Esophagus squamous epithelium (tissue), 5 donors: ENCODE measurements at regions not wholly inside any gene's neighbourhood (a gene's known extent, or its start where the extent isn't known, plus 50 kb on each side); places are given as distances from the start of the nearest gene placed in this dataset.

Source experiments
- DNase-seq: peaks from one replicate; lab custom pipeline; 2025; lab: John Stamatoyannopoulos, UW
- H3K27ac ChIP-seq, 4 donors: fragments of 200-600 bp; sonication (generic); one replicate each; pipeline ENCODE4 v1.5.1; 2016 to 2019; ENCODE audit warnings: mild to moderate bottlenecking in 1 of 4
- H3K27me3 ChIP-seq, 4 donors: fragments of 200-600 bp; sonication (generic); 1 replicate in 3 of 4; 2 replicates in 1 of 4; pipeline versions ENCODE4 v1.5.1 to v1.6.0; 2017 to 2021; ENCODE audit warnings: antibody characterized with exemption in 1 of 4
- H3K36me3 ChIP-seq, 3 donors: fragments of 200-600 bp; sonication (generic); one replicate each; pipeline ENCODE4 v1.5.1; 2016 to 2019
- H3K4me1 ChIP-seq, 3 donors: fragments of 200-600 bp; sonication (generic); one replicate each; pipeline ENCODE4 v1.5.1; 2017 to 2019
- H3K4me3 ChIP-seq, 4 donors: fragments of 200-600 bp; sonication (generic); 1 replicate in 3 of 4; 2 replicates in 1 of 4; pipeline ENCODE4 v1.5.1; 2016 to 2019; ENCODE audit warnings: mild to moderate bottlenecking in 2 of 4, moderate library complexity in 1 of 4
- H3K9me3 ChIP-seq, 3 donors: fragments of 200-600 bp; sonication (generic); one replicate each; pipeline ENCODE4 v1.5.1; 2016 to 2019
- CTCF ChIP-seq, 6 experiments: fragments of 450-650 bp in 4 of 6; fragments of 200-600 bp in 2 of 6; sonication (generic) in 2 of 6; IDR thresholded peaks; one replicate each; pipeline ENCODE4 v1.5.1; 2016 to 2019; ENCODE audit warnings: antibody characterized with exemption in 6 of 6, mild to moderate bottlenecking in 4 of 6, moderate library complexity in 4 of 6
- POLR2A ChIP-seq, 4 donors: fragments of 450-650 bp; IDR thresholded peaks; one replicate each; pipeline ENCODE4 v1.6.1; 2017; ENCODE audit warnings: antibody characterized with exemption in 4 of 4, mild to moderate bottlenecking in 4 of 4, moderate library complexity in 3 of 4
- WGBS, 2 donors: methylation state at CpG; one replicate each; pipeline ENCODE4 v1.1.5; 2018; 5-methylcytosine and 5-hydroxymethylcytosine counted together
- intact Hi-C: fragments of 100-400 bp; cut with DNase I; formaldehyde crosslinking; loops from one replicate; pipeline ENCODE4 v1.15.0; 2022
- donor health status: DM: yes; HTN: yes; CAD: no.

GRCh38 chr6:9610620-9611415 lies 804.1 kb downstream of the TFAP2A start:
- DNase-seq: no peak
- H3K27ac ChIP-seq: no peak overlapping the region
- WGBS, 2 donors: 52 to 76% methylated on average over 8 of the region's 8 CpGs
- intact Hi-C loops: no loop called here
- no peak overlapping the region for H3K4me3 ChIP-seq
- no peaks in the 10 kb centered on the region for H3K27me3 ChIP-seq
- H3K4me1 ChIP-seq: peaks cover 0 to 15% (median 0%) of the 10 kb centered on the region in 3 donors
- no peak for TF ChIP-seq POLR2A (IDR thresholded peaks at IDR 0.05)
- TF ChIP-seq CTCF (IDR thresholded peaks at IDR 0.05): no peak
- no peaks in the 10 kb centered on the region for H3K9me3 ChIP-seq
- no peaks in the 10 kb centered on the region for H3K36me3 ChIP-seq

GRCh38 chr6:9606435-9607134 lies 808.3 kb downstream of the TFAP2A start:
- Histone ChIP-seq H3K27ac (no peak overlapping the region), H3K27me3 (no peaks in the 10 kb centered on the region), H3K36me3 (no peaks in the 10 kb centered on the region), H3K4me1 (no peaks in the 10 kb centered on the region), H3K9me3 (no peaks in the 10 kb centered on the region), H3K4me3 (no peak overlapping the region)
- intact Hi-C loops: no loop called here
- TF ChIP-seq CTCF (IDR thresholded peaks at IDR 0.05) (no peak), POLR2A (IDR thresholded peaks at IDR 0.05) (no peak)
- WGBS, 2 donors: 67 to 77% methylated on average over 13 to 14 of the region's 14 CpGs
- DNase-seq: no peak

- Histone ChIP-seq H3K36me3 (no peaks in the 10 kb centered on the region), H3K27me3 (no peaks in the 10 kb centered on the region), H3K9me3 (no peaks in the 10 kb centered on the region), H3K27ac (no peak overlapping the region), H3K4me1 (no peaks in the 10 kb centered on the region), H3K4me3 (no peak overlapping the region)
- TF ChIP-seq POLR2A (IDR thresholded peaks at IDR 0.05) (no peak), CTCF (IDR thresholded peaks at IDR 0.05) (no peak)
- WGBS, 2 donors: 92 to 94% methylated on average over 2 of the region's 2 CpGs
- no peak for DNase-seq
- intact Hi-C loops: no loop called here
Measured at GRCh38 chr6:9594746-9595145, 820.1 kb downstream of the TFAP2A start.

- Histone ChIP-seq H3K27ac (no peak overlapping the region), H3K4me1 (no peaks in the 10 kb centered on the region), H3K36me3 (no peaks in the 10 kb centered on the region), H3K4me3 (no peak overlapping the region), H3K27me3 (no peaks in the 10 kb centered on the region), H3K9me3 (no peaks in the 10 kb centered on the region)
- 56 to 63% methylated on average over 3 of the region's 3 CpGs for WGBS, 2 donors
- intact Hi-C loops: no loop called here
- DNase-seq: no peak
- TF ChIP-seq CTCF (IDR thresholded peaks at IDR 0.05) (no peak), POLR2A (IDR thresholded peaks at IDR 0.05) (no peak)
Measured at GRCh38 chr6:9593554-9593953, 821.3 kb downstream of the TFAP2A start.

- intact Hi-C loops: no loop called here
- 71 to 80% methylated on average over 2 of the region's 2 CpGs for WGBS, 2 donors
- TF ChIP-seq CTCF (IDR thresholded peaks at IDR 0.05) (no peak), POLR2A (IDR thresholded peaks at IDR 0.05) (no peak)
Measured at GRCh38 chr6:9583753-9584352, 831.0 kb downstream of the TFAP2A start.

More at GRCh38 chr6:9583753-9584352, 831.0 kb downstream of the TFAP2A start:
- H3K27me3 ChIP-seq: no peaks in the 10 kb centered on the region
- DNase-seq: no peak
- H3K4me1 ChIP-seq: no peaks in the 10 kb centered on the region
- no peaks in the 10 kb centered on the region for H3K9me3 ChIP-seq
- H3K4me3 ChIP-seq: no peak overlapping the region
- H3K36me3 ChIP-seq: no peaks in the 10 kb centered on the region
- no peak overlapping the region for H3K27ac ChIP-seq
